T-helper 17 cell (primary cell): ENCODE measurements at regions not wholly inside any gene's neighbourhood (a gene's known extent, or its start where the extent isn't known, plus 50 kb on each side); places are given as distances from the start of the nearest gene placed in this dataset.

Source experiments
- ATAC-seq: fragments of 150-1000 bp; cut with Tn5 transposase; 2 replicates; pipeline ENCODE4 v1.10.0; 2021; ENCODE audit warnings: mild to moderate bottlenecking, moderate library complexity
- DNase-seq, 3 donors: peaks; one replicate each; pipeline versions ENCODE4 v3.0.0 to v3.0.0-alpha.2; 2020 to 2021
- H3K9me3 ChIP-seq: one replicate; pipeline ENCODE4 v1.7.0; 2013; ENCODE audit warnings: low read length, mild to moderate bottlenecking; ENCODE audit not compliant: control insufficient read depth, poor library complexity, severe bottlenecking
- H3K27ac Mint-ChIP-seq: one replicate; pipeline ENCODE4 v1.8.0; 2022; ENCODE audit warnings: mild to moderate bottlenecking, moderate library complexity, mixed read lengths
- H3K27me3 Mint-ChIP-seq: one replicate; pipeline ENCODE4 v1.8.0; 2022; ENCODE audit warnings: mixed read lengths
- H3K36me3 Mint-ChIP-seq: one replicate; pipeline ENCODE4 v1.8.0; 2022; ENCODE audit warnings: low read depth, mixed read lengths
- H3K4me1 Mint-ChIP-seq: one replicate; pipeline ENCODE4 v1.8.0; 2022; ENCODE audit warnings: mild to moderate bottlenecking, mixed read lengths
- H3K4me3 Mint-ChIP-seq: one replicate; pipeline ENCODE4 v1.8.0; 2022; ENCODE audit warnings: mild to moderate bottlenecking, moderate library complexity, mixed read lengths

GRCh38 chr6:28769626-28770402 lies 154.0 kb downstream of the TRIM27 start:
- peaks cover 96% of the 10 kb centered on the region for H3K27me3 Mint-ChIP-seq
- DNase-seq (no peak), ATAC-seq (no peak)
- peak overlapping the region; percentile 22 for H3K27ac Mint-ChIP-seq
- H3K4me3 Mint-ChIP-seq = no peak overlapping the region
- H3K4me1 Mint-ChIP-seq = peaks cover 5% of the 10 kb centered on the region
- peaks cover 14% of the 10 kb centered on the region for H3K9me3 ChIP-seq
- H3K36me3 Mint-ChIP-seq = no peaks in the 10 kb centered on the region

- no peak for ATAC-seq
- peaks cover 11% of the 10 kb centered on the region for H3K9me3 ChIP-seq
- Mint-ChIP-seq H3K27ac (no peak overlapping the region), H3K4me1 (peaks cover 8% of the 10 kb centered on the region), H3K4me3 (no peak overlapping the region), H3K36me3 (peaks cover 3% of the 10 kb centered on the region), H3K27me3 (peaks cover 96% of the 10 kb centered on the region)
- no peak for DNase-seq
Measured at GRCh38 chr6:28770732-28771131, 153.1 kb downstream of the TRIM27 start.

- Mint-ChIP-seq H3K4me1 (peaks cover 8% of the 10 kb centered on the region), H3K27me3 (peaks cover 95% of the 10 kb centered on the region), H3K4me3 (no peak overlapping the region), H3K27ac (no peak overlapping the region), H3K36me3 (peaks cover 3% of the 10 kb centered on the region)
- ATAC-seq (no peak), DNase-seq (no peak)
- peaks cover 13% of the 10 kb centered on the region for H3K9me3 ChIP-seq
Measured at GRCh38 chr6:28771401-28772267, 152.2 kb downstream of the TRIM27 start.

GRCh38 chr6:28772480-28773381 lies 151.1 kb downstream of the TRIM27 start:
- H3K9me3 ChIP-seq = peaks cover 13% of the 10 kb centered on the region
- peaks cover 8% of the 10 kb centered on the region for H3K4me1 Mint-ChIP-seq
- no peak for DNase-seq
- peaks cover 90% of the 10 kb centered on the region for H3K27me3 Mint-ChIP-seq
- peaks cover 3% of the 10 kb centered on the region for H3K36me3 Mint-ChIP-seq
- peak overlapping the region; percentile 60 for H3K4me3 Mint-ChIP-seq
- ATAC-seq = no peak
- H3K27ac Mint-ChIP-seq = peak overlapping the region; percentile 14

- H3K36me3 Mint-ChIP-seq = peaks cover 3% of the 10 kb centered on the region
- ATAC-seq = no peak
- H3K4me3 Mint-ChIP-seq = peak overlapping the region; percentile 42
Measured at GRCh38 chr6:28774292-28775051, 149.3 kb downstream of the TRIM27 start.

GRCh38 chr6:28775052-28775376 lies 148.8 kb downstream of the TRIM27 start:
- ATAC-seq (no peak), DNase-seq (no peak)
- Mint-ChIP-seq H3K27me3 (peaks cover 86% of the 10 kb centered on the region), H3K4me3 (no peak overlapping the region), H3K27ac (peak overlapping the region; percentile 86), H3K4me1 (peaks cover 8% of the 10 kb centered on the region), H3K36me3 (peaks cover 5% of the 10 kb centered on the region)
- H3K9me3 ChIP-seq = peaks cover 21% of the 10 kb centered on the region

More at GRCh38 chr6:28774292-28775051, 149.3 kb downstream of the TRIM27 start:
- Mint-ChIP-seq H3K27me3 (peaks cover 86% of the 10 kb centered on the region), H3K27ac (peak overlapping the region; percentile 86), H3K4me1 (peaks cover 8% of the 10 kb centered on the region)
- peaks cover 22% of the 10 kb centered on the region for H3K9me3 ChIP-seq
- DNase-seq = no peak

- Mint-ChIP-seq H3K36me3 (peaks cover 5% of the 10 kb centered on the region), H3K4me3 (no peak overlapping the region), H3K27ac (peak overlapping the region; percentile 86), H3K27me3 (peaks cover 85% of the 10 kb centered on the region), H3K4me1 (peaks cover 8% of the 10 kb centered on the region)
- ATAC-seq (no peak), DNase-seq (no peak)
- H3K9me3 ChIP-seq = peaks cover 21% of the 10 kb centered on the region
Measured at GRCh38 chr6:28775405-28776129, 148.2 kb downstream of the TRIM27 start.

- H3K9me3 ChIP-seq = peaks cover 21% of the 10 kb centered on the region
- Mint-ChIP-seq H3K27me3 (peaks cover 82% of the 10 kb centered on the region), H3K4me1 (peaks cover 8% of the 10 kb centered on the region), H3K27ac (peak overlapping the region; percentile 86), H3K4me3 (no peak overlapping the region), H3K36me3 (peaks cover 7% of the 10 kb centered on the region)
- ATAC-seq (no peak), DNase-seq (no peak)
Measured at GRCh38 chr6:28776269-28777146, 147.3 kb downstream of the TRIM27 start.

- Mint-ChIP-seq H3K4me1 (peaks cover 8% of the 10 kb centered on the region), H3K36me3 (peaks cover 7% of the 10 kb centered on the region), H3K27me3 (peaks cover 83% of the 10 kb centered on the region), H3K4me3 (no peak overlapping the region), H3K27ac (no peak overlapping the region)
- DNase-seq = no peak
- peaks cover 21% of the 10 kb centered on the region for H3K9me3 ChIP-seq
- ATAC-seq = no peak
Measured at GRCh38 chr6:28777147-28777461, 146.7 kb downstream of the TRIM27 start.

GRCh38 chr6:28782113-28782673 lies 141.6 kb downstream of the TRIM27 start:
- H3K9me3 ChIP-seq = peaks cover 15% of the 10 kb centered on the region
- no peak for DNase-seq
- no peaks in the 10 kb centered on the region for H3K4me1 Mint-ChIP-seq
- H3K36me3 Mint-ChIP-seq = peaks cover 6% of the 10 kb centered on the region
- peaks cover 64% of the 10 kb centered on the region for H3K27me3 Mint-ChIP-seq
- ATAC-seq = no peak
- H3K4me3 Mint-ChIP-seq = peak overlapping the region; percentile 46
- H3K27ac Mint-ChIP-seq = peak overlapping the region; percentile 44
